Neuronal stem cell (in vitro differentiated cells): ENCODE measurements at regions not wholly inside any gene's neighbourhood (a gene's known extent, or its start where the extent isn't known, plus 50 kb on each side); places are given as distances from the start of the nearest gene placed in this dataset. TPM values are rescaled to one million over a fixed set of nuclear protein-coding genes. Genes with fewer than 3 reads are reported as not detected.

ENCODE experiments used
- DNase-seq: peaks from one replicate; pipeline ENCODE4 v3.0.0-alpha.2; 2013; ENCODE audit warnings: low spot score
- H2AFZ ChIP-seq: one replicate; pipeline ENCODE4 v1.6.1; 2013; ENCODE audit warnings: mild to moderate bottlenecking, low read length, inconsistent platforms
- H2AK5ac ChIP-seq: 2 replicates; pipeline ENCODE4 v1.6.1; 2013; ENCODE audit warnings: low read depth, mild to moderate bottlenecking, inconsistent platforms, low read length, moderate library complexity, mixed read lengths
- H2BK120ac ChIP-seq: 2 replicates; pipeline ENCODE4 v1.6.1; 2013; ENCODE audit warnings: low read depth, mild to moderate bottlenecking, inconsistent platforms, low read length, moderate library complexity, mixed read lengths
- H2BK12ac ChIP-seq: one replicate; pipeline ENCODE4 v1.6.1; 2013; ENCODE audit warnings: low read length, inconsistent platforms
- H2BK15ac ChIP-seq: 2 replicates; pipeline ENCODE4 v1.6.1; 2013; ENCODE audit warnings: mild to moderate bottlenecking, low read length, inconsistent platforms, mixed read lengths
- H2BK5ac ChIP-seq: one replicate; pipeline ENCODE4 v1.6.1; 2013; ENCODE audit warnings: inconsistent platforms, mild to moderate bottlenecking, low read length, moderate library complexity
- H3K14ac ChIP-seq: one replicate; pipeline ENCODE4 v1.6.1; 2013; ENCODE audit warnings: low read length, inconsistent platforms
- H3K18ac ChIP-seq: 2 replicates; pipeline ENCODE4 v1.6.1; 2013; ENCODE audit warnings: low read length, inconsistent platforms
- H3K23ac ChIP-seq: 2 replicates; pipeline ENCODE4 v1.6.1; 2013; ENCODE audit warnings: low read depth, mild to moderate bottlenecking, mixed read lengths, low read length, inconsistent platforms; ENCODE audit not compliant: poor library complexity
- H3K27ac ChIP-seq: replicated peaks from 3 replicates; pipeline ENCODE4 v1.5.1; 2013; ENCODE audit warnings: low read length, inconsistent platforms
- H3K27me3 ChIP-seq, 3 experiments: 2 replicates each; pipeline ENCODE4 v1.6.1; 2013; ENCODE audit warnings: low read length in 3 of 3, mild to moderate bottlenecking in 2 of 3, inconsistent platforms in 1 of 3, low read depth in 1 of 3, mixed read lengths in 1 of 3, moderate library complexity in 1 of 3; ENCODE audit not compliant: control insufficient read depth in 3 of 3, insufficient read depth in 3 of 3
- H3K36me3 ChIP-seq, 2 donors: replicated peaks in 1 of 2; 2 replicates each; pipeline ENCODE4 v1.6.1; 2013; ENCODE audit warnings: low read length in 2 of 2; ENCODE audit not compliant: control insufficient read depth in 2 of 2, insufficient read depth in 2 of 2
- H3K4ac ChIP-seq: 2 replicates; pipeline ENCODE4 v1.6.1; 2013; ENCODE audit warnings: inconsistent platforms, mild to moderate bottlenecking, low read length, moderate library complexity
- H3K4me1 ChIP-seq, 2 donors: 1 replicate in 1 of 2; 2 replicates in 1 of 2; pipeline ENCODE4 v1.6.1; 2013; ENCODE audit warnings: low read length in 2 of 2, low read depth in 1 of 2; ENCODE audit not compliant: control insufficient read depth in 2 of 2, insufficient read depth in 1 of 2
- H3K4me2 ChIP-seq: one replicate; pipeline ENCODE4 v1.6.1; 2013; ENCODE audit warnings: mild to moderate bottlenecking, low read length, inconsistent platforms; ENCODE audit not compliant: insufficient read depth, poor library complexity, severe bottlenecking
- H3K4me3 ChIP-seq, 2 donors: 2 replicates each; pipeline ENCODE4 v1.5.1; 2013; ENCODE audit warnings: low read length in 2 of 2, mild to moderate bottlenecking in 2 of 2, inconsistent platforms in 1 of 2, moderate library complexity in 1 of 2
- H3K79me1 ChIP-seq: one replicate; pipeline ENCODE4 v1.6.1; 2013; ENCODE audit warnings: low read depth, mild to moderate bottlenecking, inconsistent platforms, low read length, moderate library complexity
- H3K9ac ChIP-seq: one replicate; pipeline ENCODE4 v1.6.1; 2013; ENCODE audit warnings: mild to moderate bottlenecking, low read depth, low read length, inconsistent platforms; ENCODE audit not compliant: poor library complexity
- H3K9me3 ChIP-seq, 2 donors: replicated peaks in 1 of 2; 2 replicates each; pipeline versions ENCODE3 to v1.6.1; 2013; ENCODE audit warnings: low read length in 2 of 2, mild to moderate bottlenecking in 2 of 2, inconsistent platforms in 1 of 2, low read depth in 1 of 2, mixed read lengths in 1 of 2, moderate library complexity in 1 of 2; ENCODE audit not compliant: control insufficient read depth in 2 of 2, insufficient read depth in 1 of 2
- H4K8ac ChIP-seq: one replicate; pipeline ENCODE4 v1.6.1; 2013; ENCODE audit warnings: low read depth, mild to moderate bottlenecking, inconsistent platforms, low read length, moderate library complexity
- H4K91ac ChIP-seq: one replicate; pipeline ENCODE4 v1.6.1; 2013; ENCODE audit warnings: low read length, low read depth, mild to moderate bottlenecking, inconsistent platforms; ENCODE audit not compliant: poor library complexity
- WGBS, 2 donors: extraction: QIAGEN DNeasy Blood & Tissue Kit; methylation state at CpG; one replicate each; pipeline ENCODE4 v1.1.7; 2013; ENCODE audit warnings: missing lambda C conversion rate in 2 of 2, mixed read lengths in 1 of 2; ENCODE audit not compliant: insufficient read length in 2 of 2, insufficient replicate concordance in 1 of 2; ENCODE audit errors: extremely low coverage in 2 of 2; 5-methylcytosine and 5-hydroxymethylcytosine counted together
- small RNA-seq: library from polyadenylated mRNA; stranded (forward); fragments of <200 nt; extraction: miRNeasy Mini kit (QIAGEN cat#:217004); gene quantifications from one replicate; pipeline ENCODE3, GENCODE V24; 2013; ENCODE audit not compliant: insufficient read depth

DNA sequence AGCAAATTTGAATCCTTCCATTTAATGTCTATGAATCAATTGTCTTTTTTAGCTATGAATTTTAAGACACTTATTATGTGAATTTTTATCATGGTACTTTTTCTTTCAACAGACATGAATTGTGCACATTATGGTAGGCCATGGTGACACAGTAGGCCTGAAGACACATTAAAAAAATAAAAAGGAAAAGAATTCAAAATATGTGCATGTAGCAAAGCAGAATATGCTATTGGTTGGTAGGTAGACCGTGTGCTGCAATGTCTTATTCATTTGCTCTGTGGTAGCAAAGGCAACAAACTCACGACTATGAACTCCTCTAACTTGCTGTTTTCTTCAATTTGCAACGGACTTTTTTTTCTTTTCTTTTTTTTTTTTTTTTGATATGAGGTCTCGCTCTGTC, 50.0 kb upstream of the EPHA3 start:
- H4K8ac ChIP-seq: no peak overlapping the region
- H2BK5ac ChIP-seq: no peak overlapping the region
- no peak overlapping the region for H3K23ac ChIP-seq
- no peak overlapping the region for H3K4ac ChIP-seq
- H2AFZ ChIP-seq: no peak overlapping the region
- no peak overlapping the region for H2BK15ac ChIP-seq
- no CpG with 5 or more reads among the region's 4 CpGs for WGBS, 2 donors
- H2BK12ac ChIP-seq: no peak overlapping the region
- H3K9me3 ChIP-seq: no peaks in the 10 kb centered on the region
- no peaks in the 10 kb centered on the region for H3K79me1 ChIP-seq
- no peaks in the 10 kb centered on the region for H3K4me1 ChIP-seq
- H3K4me3 ChIP-seq: no peak overlapping the region
- H4K91ac ChIP-seq: no peak overlapping the region
- no peak overlapping the region for H3K4me2 ChIP-seq
- no peak overlapping the region for H3K9ac ChIP-seq
- no peaks in the 10 kb centered on the region for H3K27me3 ChIP-seq
- no peak overlapping the region for H3K27ac ChIP-seq
- no peaks in the 10 kb centered on the region for H3K36me3 ChIP-seq
- H3K18ac ChIP-seq: no peak overlapping the region
- H3K14ac ChIP-seq: no peak overlapping the region
- H2AK5ac ChIP-seq: no peak overlapping the region
- H2BK120ac ChIP-seq: no peak overlapping the region
- DNase-seq: no peak

Small RNA genes in the stretch of these regions (small RNA-seq; reads per million reads assigned to genes)
- not detected for gene RF00019
